Renal pelvis (tissue), 1 donor: ENCODE measurements at regions not wholly inside any gene's neighbourhood (a gene's known extent, or its start where the extent isn't known, plus 50 kb on each side); places are given as distances from the start of the nearest gene placed in this dataset.

Experiments
- DNase-seq: peaks from one replicate; pipeline ENCODE4 v3.0.0-alpha.2; 2013

- no peak for DNase-seq
Observed at GRCh38 chr20:48180618-48181017, 395.3 kb upstream of the SULF2 start.

- no peak for DNase-seq
Observed at GRCh38 chr20:48180024-48180423, 394.7 kb upstream of the SULF2 start.

- DNase-seq, result no peak
Observed at GRCh38 chr20:48178633-48179032, 393.4 kb upstream of the SULF2 start.

GRCh38 chr20:48177058-48177457 lies 391.8 kb upstream of the SULF2 start:
- DNase-seq, result no peak

- DNase-seq, result no peak
Observed at GRCh38 chr20:48176139-48176538, 390.9 kb upstream of the SULF2 start.

- DNase-seq, result no peak
Observed at GRCh38 chr20:48175261-48175660, 390.0 kb upstream of the SULF2 start.

- no peak for DNase-seq
Observed at GRCh38 chr20:48172357-48172702, 387.0 kb upstream of the SULF2 start.

GRCh38 chr20:48171626-48172356 lies 386.5 kb upstream of the SULF2 start:
- no peak for DNase-seq

GRCh38 chr20:48171071-48171470 lies 385.8 kb upstream of the SULF2 start:
- no peak for DNase-seq

GRCh38 chr20:48170625-48171024 lies 385.3 kb upstream of the SULF2 start:
- DNase-seq, result no peak

GRCh38 chr20:48169650-48170225 lies 384.5 kb upstream of the SULF2 start:
- no peak for DNase-seq

GRCh38 chr20:48166082-48166835 lies 381.0 kb upstream of the SULF2 start:
- no peak for DNase-seq

- no peak for DNase-seq
Observed at GRCh38 chr20:48165401-48165685, 380.1 kb upstream of the SULF2 start.

GRCh38 chr20:48164566-48165400 lies 379.5 kb upstream of the SULF2 start:
- no peak for DNase-seq

GRCh38 chr20:48164034-48164433 lies 378.8 kb upstream of the SULF2 start:
- DNase-seq, result no peak

GRCh38 chr20:48163505-48163904 lies 378.2 kb upstream of the SULF2 start:
- no peak for DNase-seq

GRCh38 chr20:48162621-48163020 lies 377.3 kb upstream of the SULF2 start:
- no peak for DNase-seq

GRCh38 chr20:48159145-48160008 lies 374.1 kb upstream of the SULF2 start:
- DNase-seq, result no peak

- no peak for DNase-seq
Observed at GRCh38 chr20:48158014-48158413, 372.7 kb upstream of the SULF2 start.

- no peak for DNase-seq
Observed at GRCh38 chr20:48156951-48157700, 371.8 kb upstream of the SULF2 start.

GRCh38 chr20:48156521-48156920 lies 371.2 kb upstream of the SULF2 start:
- DNase-seq, result no peak
